Astrocyte of the cerebellum (primary cell): ENCODE measurements at regions not wholly inside any gene's neighbourhood (a gene's known extent, or its start where the extent isn't known, plus 50 kb on each side); places are given as distances from the start of the nearest gene placed in this dataset.

Experiments
- DNase-seq: peaks from one replicate; pipeline ENCODE4 v3.0.0-alpha.2; 2011; ENCODE audit warnings: low read depth
- H3K4me3 ChIP-seq: 2 replicates; pipeline ENCODE4 v1.5.1; 2011; ENCODE audit warnings: mild to moderate bottlenecking, low read depth, low read length, moderate library complexity
- in situ Hi-C: cut with HindIII; loops from 2 replicates; pipeline ENCODE4 v1.10.0; 2017; ENCODE audit warnings: low sequenced_read_pairs
- TF ChIP-seq, protein P1 (sequence below): IDR thresholded peaks from 2 replicates; pipeline ENCODE4 v1.5.1; 2012; ENCODE audit warnings: low read length, low read depth, moderate library complexity, mild to moderate bottlenecking; ENCODE audit errors: missing control alignments

DNA sequence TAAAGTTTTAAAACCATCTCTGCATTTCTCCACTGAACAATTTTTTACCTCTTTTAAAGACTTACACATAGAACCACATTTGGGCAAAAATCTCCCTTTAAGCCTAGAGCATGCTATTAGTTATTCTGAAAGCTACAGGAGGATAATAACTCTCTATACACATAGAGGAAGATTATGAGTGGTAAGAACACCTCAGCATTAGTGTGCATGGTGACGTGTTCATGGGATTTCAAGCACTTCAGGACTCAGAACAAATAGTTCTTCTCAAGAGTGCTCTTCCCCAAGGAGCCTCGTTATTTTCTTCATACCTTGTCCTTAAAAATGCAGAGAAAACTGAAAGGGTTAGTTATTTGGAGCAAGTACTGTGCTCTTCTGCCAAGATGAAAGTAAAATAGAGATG lies 256.9 kb upstream of the TUSC1 start:
- no peak for DNase-seq
- H3K4me3 ChIP-seq, result no peak overlapping the region
- in situ Hi-C loops, result no loop called here
- TF ChIP-seq, protein P1, sequence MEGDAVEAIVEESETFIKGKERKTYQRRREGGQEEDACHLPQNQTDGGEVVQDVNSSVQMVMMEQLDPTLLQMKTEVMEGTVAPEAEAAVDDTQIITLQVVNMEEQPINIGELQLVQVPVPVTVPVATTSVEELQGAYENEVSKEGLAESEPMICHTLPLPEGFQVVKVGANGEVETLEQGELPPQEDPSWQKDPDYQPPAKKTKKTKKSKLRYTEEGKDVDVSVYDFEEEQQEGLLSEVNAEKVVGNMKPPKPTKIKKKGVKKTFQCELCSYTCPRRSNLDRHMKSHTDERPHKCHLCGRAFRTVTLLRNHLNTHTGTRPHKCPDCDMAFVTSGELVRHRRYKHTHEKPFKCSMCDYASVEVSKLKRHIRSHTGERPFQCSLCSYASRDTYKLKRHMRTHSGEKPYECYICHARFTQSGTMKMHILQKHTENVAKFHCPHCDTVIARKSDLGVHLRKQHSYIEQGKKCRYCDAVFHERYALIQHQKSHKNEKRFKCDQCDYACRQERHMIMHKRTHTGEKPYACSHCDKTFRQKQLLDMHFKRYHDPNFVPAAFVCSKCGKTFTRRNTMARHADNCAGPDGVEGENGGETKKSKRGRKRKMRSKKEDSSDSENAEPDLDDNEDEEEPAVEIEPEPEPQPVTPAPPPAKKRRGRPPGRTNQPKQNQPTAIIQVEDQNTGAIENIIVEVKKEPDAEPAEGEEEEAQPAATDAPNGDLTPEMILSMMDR, result no peak

DNA sequence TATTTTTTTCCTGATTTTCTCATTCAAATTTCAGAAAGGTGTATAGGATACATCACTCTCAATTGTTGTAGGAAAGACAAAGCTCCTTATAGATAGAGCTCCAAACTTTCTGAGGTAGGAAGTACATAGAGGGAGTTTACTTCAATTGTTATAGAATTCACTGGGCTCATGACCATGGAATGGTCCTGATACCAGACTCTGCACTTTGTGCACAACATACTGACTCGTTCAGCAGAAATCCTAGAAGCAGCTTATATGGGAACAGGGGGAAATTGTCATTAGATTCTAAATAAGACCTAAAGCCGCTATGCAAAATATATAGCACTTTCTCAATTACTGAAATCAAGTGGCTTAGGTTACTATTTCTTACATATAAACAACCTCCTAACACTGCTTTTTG lies 240.5 kb upstream of the TUSC1 start:
- TF ChIP-seq, protein P1, result no peak
- no peak overlapping the region for H3K4me3 ChIP-seq
- DNase-seq, result no peak
- in situ Hi-C loops, result no loop called here

DNA sequence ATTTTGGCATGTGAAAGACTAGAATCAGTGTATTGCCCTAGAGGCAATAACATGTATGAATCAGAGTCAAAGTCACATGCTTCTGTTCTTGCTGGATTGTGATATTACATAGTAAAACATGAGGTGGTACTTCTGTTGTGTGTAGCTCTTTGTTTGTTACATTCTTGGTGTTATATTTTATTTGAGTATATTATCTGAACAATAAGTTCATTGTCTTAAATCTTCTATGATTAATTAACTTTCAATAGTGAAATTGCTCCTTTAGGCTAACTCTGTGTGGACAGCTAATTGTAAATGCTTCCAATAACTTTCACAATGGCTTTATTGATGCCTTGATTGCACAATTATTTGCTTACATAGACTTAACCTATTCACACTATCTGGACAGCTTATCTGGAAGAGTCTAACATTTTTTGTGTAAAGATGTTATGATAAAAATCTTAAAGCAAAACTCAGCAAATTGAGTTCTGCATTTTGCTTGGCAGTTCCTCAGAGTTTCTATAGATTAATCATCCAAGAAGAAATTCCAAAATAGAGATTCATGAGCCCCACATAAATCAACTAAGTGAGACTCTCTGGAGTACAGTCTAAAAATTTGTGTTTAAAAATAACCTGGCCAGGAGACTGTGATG lies 239.6 kb upstream of the TUSC1 start:
- TF ChIP-seq, protein P1, result no peak

DNA sequence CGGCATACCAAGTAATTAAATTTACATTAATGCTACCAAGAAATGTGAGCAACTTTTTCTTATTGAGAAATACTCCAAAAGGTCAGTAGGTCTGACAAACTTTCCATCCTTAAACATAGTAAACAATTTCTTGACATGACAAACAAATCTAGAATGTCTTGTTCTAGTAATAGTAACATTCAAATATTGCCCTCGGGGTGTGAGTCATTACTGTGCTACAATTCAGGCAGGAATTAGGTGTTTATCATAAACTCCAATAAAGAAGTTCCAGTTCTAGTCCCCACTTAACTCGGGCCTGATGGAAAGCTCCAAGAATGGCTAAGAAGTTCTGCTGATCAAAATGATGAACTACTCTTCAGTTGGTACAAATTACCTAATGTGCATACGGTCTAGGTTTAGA lies 235.6 kb upstream of the TUSC1 start:
- TF ChIP-seq, protein P1, result no peak
- in situ Hi-C loops, result no loop called here
- DNase-seq, result no peak
- H3K4me3 ChIP-seq, result no peak overlapping the region

More for the DNA sequence above, 239.6 kb upstream of the TUSC1 start:
- in situ Hi-C loops, result no loop called here
- DNase-seq, result no peak
- H3K4me3 ChIP-seq, result no peak overlapping the region

DNA sequence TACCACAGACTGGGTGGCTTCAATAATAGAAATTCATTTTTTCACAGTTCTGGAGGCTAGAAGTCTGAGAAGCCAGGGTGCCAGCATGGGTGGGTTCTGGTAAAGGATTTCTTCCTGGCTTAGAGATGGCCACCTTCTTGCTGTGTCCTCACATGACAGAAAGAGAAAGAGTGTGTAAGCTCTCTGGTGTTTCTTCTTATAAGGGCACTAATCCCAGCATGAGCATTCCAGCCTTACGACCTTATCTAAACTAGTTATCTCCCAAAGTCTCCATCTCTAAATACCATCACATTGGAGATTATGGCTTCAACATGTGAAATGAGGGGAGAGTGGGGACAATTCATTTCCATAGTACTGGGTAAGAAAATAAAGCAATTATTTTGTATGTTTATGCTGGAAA lies 226.5 kb upstream of the TUSC1 start:
- no peak overlapping the region for H3K4me3 ChIP-seq
- TF ChIP-seq, protein P1, result no peak
- no peak for DNase-seq
- in situ Hi-C loops, result no loop called here

DNA sequence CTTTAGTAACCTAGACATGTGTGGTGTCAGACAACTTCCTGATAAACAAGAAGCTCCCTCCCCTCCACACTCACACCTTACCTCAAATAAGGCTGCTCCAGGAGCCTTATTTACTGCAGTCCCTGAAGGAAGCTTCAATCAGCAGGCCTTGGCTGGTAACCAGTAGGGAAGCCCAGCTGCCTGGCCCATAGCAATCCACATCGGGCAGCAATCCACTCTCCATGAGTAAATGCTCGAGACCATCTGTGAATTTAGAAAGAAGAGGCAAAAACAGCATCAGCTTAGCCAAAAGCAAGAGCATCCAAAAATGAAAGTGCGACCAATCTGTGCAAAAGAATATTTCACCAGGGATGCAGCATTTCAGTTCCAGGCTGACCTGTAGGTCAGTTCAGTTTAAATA lies 213.3 kb upstream of the TUSC1 start:
- in situ Hi-C loops, result loop anchor here (25.0 kb wide), 2 partner anchors 96 to 354 kb away; no protein-coding TSS in a partner anchor
- no peak for DNase-seq
- TF ChIP-seq, protein P1, result no peak

DNA sequence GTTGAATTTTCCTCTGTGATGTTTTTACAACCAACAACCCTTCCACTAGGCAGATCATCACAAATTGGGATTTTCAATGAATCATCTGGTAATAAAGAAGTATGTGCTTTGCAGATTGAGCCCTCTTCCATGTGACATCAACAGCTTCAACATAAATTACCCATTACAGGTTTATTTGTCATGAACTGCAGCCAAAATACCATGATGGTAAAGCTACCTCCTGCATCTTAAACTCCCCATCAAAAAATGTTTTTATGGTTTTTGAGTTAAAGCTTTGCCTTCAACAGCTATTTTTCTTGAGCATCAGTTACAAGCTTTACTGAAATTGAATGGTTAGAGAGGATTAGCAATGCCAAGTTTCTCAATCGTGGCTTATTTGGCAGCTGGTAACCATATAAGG lies 211.4 kb upstream of the TUSC1 start:
- TF ChIP-seq, protein P1, result no peak
- in situ Hi-C loops, result loop anchor here (25.0 kb wide), 2 partner anchors 98 to 352 kb away; no protein-coding TSS in a partner anchor
- no peak overlapping the region for H3K4me3 ChIP-seq
- DNase-seq, result no peak

More for the DNA sequence above, 213.3 kb upstream of the TUSC1 start:
- no peak overlapping the region for H3K4me3 ChIP-seq
